DND-41 (cell line): ENCODE measurements at regions not wholly inside any gene's neighbourhood (a gene's known extent, or its start where the extent isn't known, plus 50 kb on each side); places are given as distances from the start of the nearest gene placed in this dataset.

Experiments used
- EZH2 ChIP-seq: IDR thresholded peaks from 3 replicates; pipeline ENCODE4 v1.6.1; 2012; ENCODE audit warnings: borderline replicate concordance, low read depth, mild to moderate bottlenecking, moderate library complexity, low read length, inconsistent platforms; ENCODE audit not compliant: severe bottlenecking
- TF ChIP-seq, protein P1 (sequence below): IDR thresholded peaks from 2 replicates; pipeline ENCODE4 v1.5.1; 2012; ENCODE audit warnings: borderline replicate concordance, low read length, moderate library complexity, mild to moderate bottlenecking; ENCODE audit not compliant: poor library complexity, severe bottlenecking; ENCODE audit errors: extremely low read depth

DNA sequence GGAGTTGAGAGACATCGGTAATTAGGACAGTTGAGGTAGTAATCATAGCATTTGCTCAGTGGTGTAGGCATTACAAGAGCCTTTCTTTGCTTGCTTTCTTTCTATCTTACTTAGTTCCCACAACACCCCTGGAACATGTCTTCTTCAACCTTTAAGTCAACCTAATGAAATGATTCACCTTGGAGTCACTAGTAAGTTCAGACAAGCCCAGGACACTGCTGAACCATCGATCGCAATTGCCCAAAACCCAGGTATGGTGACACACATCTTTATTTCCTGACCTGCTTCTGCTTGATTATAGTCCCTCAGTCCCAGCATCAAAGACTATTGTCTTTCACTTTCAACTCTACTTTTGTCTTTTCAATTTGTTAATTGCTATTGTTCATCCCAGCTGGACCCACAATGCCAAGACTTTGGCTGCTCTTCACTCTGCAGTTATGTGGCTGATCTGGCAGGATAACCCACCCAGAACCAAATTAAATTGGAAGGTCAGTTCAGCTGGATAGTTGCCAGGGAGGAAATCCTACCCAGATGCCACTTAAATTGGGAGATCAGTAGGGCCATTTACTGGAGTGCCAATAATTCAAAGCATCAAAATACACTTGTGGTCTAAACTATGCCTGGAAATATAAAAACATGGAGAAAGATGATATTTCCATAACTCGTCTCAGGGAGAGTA lies 272.9 kb downstream of the RWDD3 start:
- TF ChIP-seq, protein P1, sequence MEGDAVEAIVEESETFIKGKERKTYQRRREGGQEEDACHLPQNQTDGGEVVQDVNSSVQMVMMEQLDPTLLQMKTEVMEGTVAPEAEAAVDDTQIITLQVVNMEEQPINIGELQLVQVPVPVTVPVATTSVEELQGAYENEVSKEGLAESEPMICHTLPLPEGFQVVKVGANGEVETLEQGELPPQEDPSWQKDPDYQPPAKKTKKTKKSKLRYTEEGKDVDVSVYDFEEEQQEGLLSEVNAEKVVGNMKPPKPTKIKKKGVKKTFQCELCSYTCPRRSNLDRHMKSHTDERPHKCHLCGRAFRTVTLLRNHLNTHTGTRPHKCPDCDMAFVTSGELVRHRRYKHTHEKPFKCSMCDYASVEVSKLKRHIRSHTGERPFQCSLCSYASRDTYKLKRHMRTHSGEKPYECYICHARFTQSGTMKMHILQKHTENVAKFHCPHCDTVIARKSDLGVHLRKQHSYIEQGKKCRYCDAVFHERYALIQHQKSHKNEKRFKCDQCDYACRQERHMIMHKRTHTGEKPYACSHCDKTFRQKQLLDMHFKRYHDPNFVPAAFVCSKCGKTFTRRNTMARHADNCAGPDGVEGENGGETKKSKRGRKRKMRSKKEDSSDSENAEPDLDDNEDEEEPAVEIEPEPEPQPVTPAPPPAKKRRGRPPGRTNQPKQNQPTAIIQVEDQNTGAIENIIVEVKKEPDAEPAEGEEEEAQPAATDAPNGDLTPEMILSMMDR = no peak
- TF ChIP-seq EZH2 = no peak
